Retinal pigment epithelial cell (primary cell): ENCODE measurements at regions not wholly inside any gene's neighbourhood (a gene's known extent, or its start where the extent isn't known, plus 50 kb on each side); places are given as distances from the start of the nearest gene placed in this dataset.

Experiments used
- DNase-seq: peaks from one replicate; pipeline ENCODE4 v3.0.0-alpha.2; 2010; ENCODE audit warnings: low read depth
- H3K4me3 ChIP-seq: 2 replicates; pipeline ENCODE4 v1.5.1; 2011; ENCODE audit warnings: mild to moderate bottlenecking, low read length, control low read depth, moderate library complexity
- CTCF ChIP-seq: conservative IDR thresholded peaks from 2 replicates; pipeline ENCODE4 v1.5.1; 2011; ENCODE audit warnings: low read depth, low read length, control low read depth, inconsistent platforms

- no peak for DNase-seq
- no peak for TF ChIP-seq CTCF
- H3K4me3 ChIP-seq, result no peak overlapping the region
Measured at GRCh38 chr6:11442495-11442894, 95.1 kb upstream of the TMEM170B start.

- DNase-seq, result no peak
- H3K4me3 ChIP-seq, result no peak overlapping the region
- TF ChIP-seq CTCF, result no peak
Measured at GRCh38 chr6:11439876-11440275, 97.7 kb upstream of the TMEM170B start.

- H3K4me3 ChIP-seq, result no peak overlapping the region
- no peak for DNase-seq
- no peak for TF ChIP-seq CTCF
Measured at GRCh38 chr6:11439017-11439420, 98.5 kb upstream of the TMEM170B start.

- DNase-seq, result no peak
- TF ChIP-seq CTCF, result no peak
- no peak overlapping the region for H3K4me3 ChIP-seq
Measured at GRCh38 chr6:11437824-11438459, 99.6 kb upstream of the TMEM170B start.

GRCh38 chr6:11436508-11437096 lies 100.9 kb upstream of the TMEM170B start:
- no peak for DNase-seq
- H3K4me3 ChIP-seq, result no peak overlapping the region
- no peak for TF ChIP-seq CTCF

GRCh38 chr6:11434565-11435326 lies 102.8 kb upstream of the TMEM170B start:
- no peak overlapping the region for H3K4me3 ChIP-seq
- DNase-seq, result peak; percentile 72
- TF ChIP-seq CTCF, result no peak
